ENCODE measurements at regions not wholly inside any gene's neighbourhood (a gene's known extent, or its start where the extent isn't known, plus 50 kb on each side); places are given as distances from the start of the nearest gene placed in this dataset.

GRCh38 chr18:64850791-64851190, 701.9 kb upstream of the LINC00305 start:
- TF ChIP-seq ZNF274 (IDR thresholded peaks at IDR 0.05; ENCODE audit: low read depth, low read length): no peak
- no peak for TF ChIP-seq YY1 (IDR thresholded peaks at IDR 0.05; ENCODE audit: insufficient read depth, insufficient read length)
- no peak for TF ChIP-seq SUZ12 (IDR thresholded peaks at IDR 0.05; ENCODE audit: extremely low read depth, insufficient read depth, insufficient read length)
